ENCODE measurements at regions not wholly inside any gene's neighbourhood (a gene's known extent, or its start where the extent isn't known, plus 50 kb on each side); places are given as distances from the start of the nearest gene placed in this dataset.

DNA sequence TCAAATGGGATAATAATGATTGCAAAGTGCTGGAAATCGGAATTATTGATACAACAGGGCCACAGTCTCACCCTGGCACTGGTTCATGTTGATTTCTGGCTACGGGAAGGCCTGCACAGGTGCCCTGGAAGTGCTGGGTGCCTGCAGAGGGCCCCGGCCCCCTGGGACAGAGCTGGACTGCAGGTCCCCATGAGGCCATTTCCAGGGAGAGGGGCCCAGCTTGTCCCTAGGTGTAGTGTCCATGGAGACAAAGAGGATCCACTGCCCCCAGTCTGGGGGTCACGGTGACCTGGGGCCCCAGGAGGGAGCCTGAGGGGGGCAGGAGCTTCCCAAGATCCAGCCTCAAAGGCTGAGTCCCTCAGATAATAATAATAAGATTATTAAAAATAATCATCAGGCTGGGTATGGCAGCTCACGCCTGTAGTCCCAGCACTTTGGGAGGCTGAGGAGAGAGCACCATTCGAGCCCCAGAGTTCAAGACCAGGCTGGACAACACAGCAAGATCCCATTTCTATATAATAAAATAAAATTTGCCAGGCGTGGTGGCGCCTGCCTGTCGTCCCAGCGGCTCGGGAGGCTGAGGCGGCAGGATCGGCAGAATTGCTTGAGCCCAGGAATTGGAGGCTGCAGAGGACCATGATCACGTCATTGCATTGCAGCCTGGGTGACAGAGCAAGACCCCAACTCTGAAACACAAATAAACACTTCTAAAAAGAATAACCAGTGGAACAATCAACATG is 98.1 kb downstream of the MICALL2 start:
- DNase-seq: no peak

DNA sequence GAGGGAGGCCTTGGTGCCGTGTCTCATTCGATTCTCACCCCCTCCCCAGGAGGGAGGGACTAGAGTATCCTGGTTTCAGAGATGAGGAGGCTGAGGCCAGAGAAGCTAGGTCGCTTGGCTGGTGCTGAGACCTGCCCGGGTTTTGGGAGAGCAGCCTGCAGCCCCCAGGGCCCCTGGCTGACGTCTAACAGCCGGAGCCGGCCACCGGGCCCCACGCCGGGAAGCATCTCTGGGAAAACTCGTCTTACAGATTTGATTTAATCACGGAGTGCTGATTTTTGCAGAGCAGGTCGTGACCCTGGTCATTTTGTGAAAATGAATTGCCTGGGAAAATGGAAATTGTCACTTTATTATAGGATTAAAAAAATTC is 97.5 kb downstream of the MICALL2 start:
- no peak for DNase-seq

DNA sequence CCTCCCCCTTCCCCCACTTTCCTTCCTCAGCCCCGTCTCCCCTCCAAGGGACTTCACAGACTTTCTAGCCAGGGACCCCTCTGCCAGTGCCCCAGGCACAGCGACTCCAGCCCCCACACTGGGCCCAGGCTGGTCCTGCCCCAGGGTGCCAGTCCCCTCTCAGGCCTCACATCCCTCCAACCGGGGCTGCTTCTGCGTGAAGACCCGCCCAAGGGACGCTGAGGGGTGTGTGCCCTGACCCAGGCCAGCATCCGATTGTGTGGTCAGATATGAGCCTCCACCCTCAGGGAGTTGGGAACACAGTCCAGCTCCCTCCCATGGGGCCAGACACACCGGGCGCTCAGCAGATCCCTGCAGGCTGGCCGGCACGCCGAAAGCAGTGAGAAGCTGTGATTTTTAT is 97.0 kb downstream of the MICALL2 start:
- DNase-seq: no peak

DNA sequence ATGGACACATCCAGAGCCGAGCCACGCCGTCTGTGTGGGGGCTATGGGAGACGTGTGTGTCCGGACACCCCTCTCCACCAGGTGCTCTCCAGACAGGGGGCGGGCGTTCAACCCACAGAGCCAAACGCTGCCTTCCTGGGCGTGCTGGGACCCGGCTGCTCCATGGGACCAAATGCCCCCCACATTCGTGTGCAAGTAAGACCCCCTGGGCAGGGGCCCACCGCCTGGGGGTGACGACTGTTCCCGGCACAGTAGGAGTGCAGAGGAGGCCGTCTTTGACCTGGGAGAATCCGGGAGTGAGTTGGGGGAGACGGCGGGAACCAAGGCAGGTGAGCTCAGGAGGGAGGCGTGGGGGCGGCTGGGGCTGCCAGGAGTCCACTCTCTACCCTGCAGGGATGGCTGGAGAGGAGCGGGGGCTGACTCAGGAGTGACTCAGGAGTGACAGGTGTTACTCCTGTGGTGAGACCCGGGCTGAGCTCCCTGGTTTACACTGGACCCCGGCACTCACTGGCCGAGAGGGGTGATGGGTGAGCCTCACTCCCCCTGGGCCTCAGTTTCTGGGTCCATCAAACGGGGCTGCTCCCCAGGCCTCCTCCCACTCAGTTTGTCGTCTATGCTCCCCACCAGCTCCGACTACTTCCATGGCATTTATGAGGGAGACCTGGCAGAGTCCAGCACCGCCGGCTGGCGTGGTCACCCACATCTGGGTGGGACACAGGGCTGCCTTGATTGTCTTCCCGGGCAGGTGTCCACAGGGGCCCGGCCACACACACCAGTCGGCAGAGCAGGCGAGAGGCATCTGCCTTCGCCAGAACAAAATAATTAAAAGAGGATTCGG is 95.0 kb downstream of the MICALL2 start:
- no peak for DNase-seq

- DNase-seq: no peak
These were observed 94.2 kb downstream of the MICALL2 start for GRCh38 chr7:1364906-1365570.

- no peak for DNase-seq
These were observed 93.4 kb downstream of the MICALL2 start for GRCh38 chr7:1365846-1366245.

GRCh38 chr7:1366801-1367405 is 92.4 kb downstream of the MICALL2 start:
- no peak for DNase-seq

DNA sequence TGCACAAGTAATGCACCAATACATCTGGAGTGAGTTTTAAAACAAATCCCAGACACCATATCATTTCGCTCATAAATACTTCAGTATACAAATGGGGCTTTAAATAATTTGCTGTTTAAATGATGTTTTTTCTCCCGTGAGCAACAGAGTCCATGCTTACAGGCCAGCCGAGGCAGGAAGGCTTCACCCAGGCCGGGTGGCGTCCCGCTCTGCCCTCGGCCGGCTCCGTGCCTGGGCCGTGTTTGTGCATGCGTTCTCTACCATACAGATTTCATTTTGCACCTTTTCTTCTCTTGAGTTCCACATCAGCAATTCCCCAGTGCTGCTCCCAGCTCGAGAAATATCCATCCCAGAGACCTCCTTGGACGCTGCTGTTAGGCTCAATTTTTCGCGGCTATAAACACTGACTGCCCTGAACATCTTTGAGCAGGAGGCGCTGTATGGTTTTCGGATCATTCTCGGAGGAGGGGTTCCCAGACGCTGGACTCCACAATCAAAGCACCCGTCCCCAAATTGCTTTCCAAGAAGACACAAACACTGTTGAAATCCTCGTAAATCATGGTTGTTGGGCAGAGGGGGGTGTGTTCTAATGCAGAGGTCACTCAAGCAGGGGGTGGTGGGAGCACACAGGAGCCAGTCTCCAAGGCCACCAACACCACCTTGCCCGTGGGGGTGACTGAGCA is 91.6 kb downstream of the MICALL2 start:
- DNase-seq: no peak

DNA sequence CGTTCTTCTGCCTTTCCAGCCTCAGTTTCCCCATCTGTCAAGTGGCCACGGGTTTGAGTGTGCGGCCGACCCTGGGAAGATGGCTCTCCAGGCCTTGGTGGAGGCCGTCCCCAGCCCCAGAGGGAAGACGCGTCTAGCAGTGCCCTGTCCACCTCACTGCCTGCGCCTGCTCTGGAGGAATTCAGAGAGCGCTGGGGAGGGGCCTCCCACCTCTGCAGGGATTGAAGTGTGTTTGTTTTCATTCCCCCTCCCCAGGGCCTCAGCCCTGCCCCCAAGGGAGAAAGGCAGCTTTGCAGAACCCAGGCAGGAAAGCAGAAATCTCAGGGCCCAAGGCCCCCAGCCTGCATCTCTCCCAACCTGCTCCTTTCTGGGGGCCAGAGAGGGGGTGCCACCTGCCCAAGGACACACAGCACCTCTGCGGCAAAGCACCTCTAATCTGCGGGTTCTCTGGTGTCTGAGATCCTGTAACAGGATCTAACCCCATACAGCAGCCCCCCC is 91.0 kb downstream of the MICALL2 start:
- no peak for DNase-seq

DNA sequence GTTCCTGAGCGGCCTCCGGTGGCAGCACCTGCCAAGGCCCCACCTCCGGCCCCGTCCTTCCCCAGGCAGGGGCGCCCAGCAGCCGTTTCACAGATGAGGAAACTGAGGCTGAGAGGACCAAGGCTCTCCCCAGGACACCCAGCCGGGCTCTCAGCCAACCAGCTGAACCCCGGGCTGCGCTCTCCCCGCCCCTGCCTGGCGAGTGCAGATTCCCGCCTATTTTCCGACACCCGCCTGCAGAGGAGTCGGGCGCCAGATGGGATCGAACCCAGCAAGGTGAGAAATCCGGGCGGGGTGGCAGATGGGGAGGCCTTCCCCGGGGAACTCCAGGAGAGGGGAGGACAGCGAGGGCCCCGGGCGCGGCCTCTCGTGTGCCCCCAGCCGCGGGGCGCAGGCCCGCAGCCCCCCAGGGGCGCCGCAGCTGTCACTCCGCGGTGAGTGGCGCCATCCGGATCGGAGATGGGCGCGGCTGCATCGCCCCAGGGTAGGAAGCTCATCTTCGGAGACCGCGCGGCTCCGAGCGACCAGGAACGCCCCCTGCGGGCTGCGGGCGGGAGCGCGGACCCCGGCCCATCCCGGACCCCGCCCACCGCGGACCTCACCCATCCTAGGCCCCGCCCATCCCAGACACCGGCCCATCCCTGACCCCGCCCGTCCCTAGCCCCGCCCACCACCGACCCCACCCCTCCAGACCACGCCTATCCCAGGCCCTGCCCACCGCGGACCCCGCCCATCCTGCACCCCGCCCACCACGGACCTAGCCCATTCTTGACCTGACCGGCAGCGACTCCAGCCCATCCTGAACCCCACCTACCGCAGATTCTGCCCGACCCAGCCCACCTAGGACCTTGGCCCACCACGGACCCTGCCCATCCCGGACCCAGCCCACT is 90.3 kb downstream of the MICALL2 start:
- no peak for DNase-seq

- no peak for DNase-seq
These were observed 89.2 kb downstream of the MICALL2 start for GRCh38 chr7:1369916-1370657.

DNA sequence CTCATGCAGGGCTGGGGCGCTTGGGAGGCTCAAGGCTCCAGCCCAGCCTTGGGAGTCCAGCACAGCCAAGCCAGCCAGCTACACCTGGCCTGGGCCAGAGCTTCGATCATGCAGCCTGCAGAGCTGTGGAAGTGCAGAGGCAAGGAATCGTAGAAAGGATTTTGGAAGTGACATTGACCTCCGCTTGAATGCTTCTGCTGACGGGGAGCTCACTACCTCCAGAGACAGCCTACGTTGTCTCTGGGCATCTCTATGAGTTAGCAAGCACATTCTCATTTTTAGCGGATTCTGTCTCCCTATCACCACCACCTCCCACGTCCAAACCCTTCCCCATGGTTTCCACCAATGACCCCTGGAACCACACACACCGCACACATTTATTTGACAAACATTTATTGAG is 88.5 kb downstream of the MICALL2 start:
- DNase-seq: no peak

- no peak for DNase-seq
These were observed 87.2 kb downstream of the MICALL2 start for GRCh38 chr7:1372063-1372462.

GRCh38 chr7:1372671-1373379 is 86.4 kb downstream of the MICALL2 start:
- no peak for DNase-seq

GRCh38 chr7:1377111-1377909 is 82.0 kb downstream of the MICALL2 start:
- DNase-seq: no peak

- no peak for DNase-seq
These were observed 80.4 kb downstream of the MICALL2 start for GRCh38 chr7:1378610-1379601.

DNA sequence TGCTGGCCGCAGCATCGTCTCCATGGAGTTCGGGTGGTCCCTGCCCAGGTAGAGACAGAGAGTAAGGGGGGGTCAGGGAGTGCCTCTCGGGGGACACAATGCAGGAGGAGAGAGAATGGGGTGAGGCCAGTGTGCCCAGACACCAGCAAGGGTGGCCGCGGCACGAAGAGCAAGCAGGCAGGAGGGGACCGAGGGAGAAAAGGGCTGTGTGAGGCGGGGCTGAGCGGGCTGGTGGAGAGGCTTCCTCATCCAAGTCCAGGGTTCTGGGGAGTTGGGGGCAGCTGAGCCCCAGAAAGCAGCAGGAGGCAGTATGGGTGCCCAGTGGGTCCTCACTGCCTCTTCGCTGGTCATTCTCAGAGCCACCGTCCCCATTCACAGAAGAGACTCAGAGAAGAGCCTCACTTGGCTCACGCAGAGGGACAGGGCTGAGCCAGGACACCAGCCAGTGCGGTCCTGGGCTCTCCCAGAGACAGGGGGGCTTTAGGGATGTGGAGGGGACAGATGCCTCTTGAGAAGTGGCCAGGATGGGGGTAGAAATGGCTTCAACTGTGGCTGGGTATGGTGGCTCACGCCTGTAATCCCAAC is 78.9 kb downstream of the MICALL2 start:
- no peak for DNase-seq

Data from fibroblast of upper back skin (primary cell).